GM12864 (cell line): ENCODE measurements at regions not wholly inside any gene's neighbourhood (a gene's known extent, or its start where the extent isn't known, plus 50 kb on each side); places are given as distances from the start of the nearest gene placed in this dataset.

Source experiments
- DNase-seq: peaks from one replicate; pipeline ENCODE4 v3.0.0-alpha.2; 2011; ENCODE audit warnings: low read depth
- H3K4me3 ChIP-seq: 2 replicates; pipeline ENCODE4 v1.5.1; 2011; ENCODE audit warnings: mild to moderate bottlenecking, low read depth, low read length, control low read depth
- CTCF ChIP-seq: IDR thresholded peaks from 2 replicates; pipeline ENCODE4 v1.5.1; 2011; ENCODE audit warnings: low read depth, mild to moderate bottlenecking, moderate library complexity, low read length, control low read depth, inconsistent platforms; ENCODE audit errors: missing control alignments

- no peak for DNase-seq
- TF ChIP-seq CTCF: no peak
- H3K4me3 ChIP-seq: no peak overlapping the region
Observed at GRCh38 chr4:24266951-24267722, 317.2 kb downstream of the DHX15 start.

- no peak for TF ChIP-seq CTCF
- no peak overlapping the region for H3K4me3 ChIP-seq
- DNase-seq: no peak
Observed at GRCh38 chr4:24265989-24266388, 318.4 kb downstream of the DHX15 start.

GRCh38 chr4:24262616-24263015, 321.7 kb downstream of the DHX15 start:
- TF ChIP-seq CTCF: no peak
- DNase-seq: no peak
- H3K4me3 ChIP-seq: no peak overlapping the region

- no peak for TF ChIP-seq CTCF
- no peak for DNase-seq
- H3K4me3 ChIP-seq: no peak overlapping the region
Observed at GRCh38 chr4:24262084-24262483, 322.3 kb downstream of the DHX15 start.

- no peak for DNase-seq
- no peak for TF ChIP-seq CTCF
- no peak overlapping the region for H3K4me3 ChIP-seq
Observed at GRCh38 chr4:24260923-24261564, 323.3 kb downstream of the DHX15 start.

- no peak overlapping the region for H3K4me3 ChIP-seq
- TF ChIP-seq CTCF: no peak
- no peak for DNase-seq
Observed at GRCh38 chr4:24260133-24260715, 324.1 kb downstream of the DHX15 start.

- no peak for DNase-seq
- no peak for TF ChIP-seq CTCF
- no peak overlapping the region for H3K4me3 ChIP-seq
Observed at GRCh38 chr4:24256547-24256946, 327.8 kb downstream of the DHX15 start.
